ENCODE measurements at regions not wholly inside any gene's neighbourhood (a gene's known extent, or its start where the extent isn't known, plus 50 kb on each side); places are given as distances from the start of the nearest gene placed in this dataset.
"Not testable (repeated sequence)": the region's sequence is repeated elsewhere in the genome, so short reads cannot be mapped to it uniquely, and the experiment has no call there.

DNA sequence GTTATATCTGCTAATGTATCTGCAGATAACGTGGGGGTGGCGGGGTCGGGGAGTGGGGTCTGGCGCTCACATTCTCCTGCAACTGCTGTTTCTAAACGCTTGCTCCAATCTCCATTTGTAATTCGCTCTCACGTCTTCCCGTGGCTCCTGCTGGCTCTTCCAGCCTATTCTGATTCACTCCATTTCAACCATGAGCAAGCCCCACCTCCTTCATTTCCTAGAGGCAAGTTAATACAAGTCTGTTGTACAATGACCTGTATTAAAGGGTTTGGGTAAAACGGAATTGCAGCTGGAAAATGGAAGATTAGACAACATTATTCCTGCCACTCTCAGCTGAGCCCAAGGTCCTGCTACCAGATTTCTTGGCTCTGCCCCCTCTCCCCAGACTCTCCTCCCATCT is 132.3 kb downstream of the CSNK2A3 start:
- no peak for DNase-seq (ENCODE audit: low read depth)

DNA sequence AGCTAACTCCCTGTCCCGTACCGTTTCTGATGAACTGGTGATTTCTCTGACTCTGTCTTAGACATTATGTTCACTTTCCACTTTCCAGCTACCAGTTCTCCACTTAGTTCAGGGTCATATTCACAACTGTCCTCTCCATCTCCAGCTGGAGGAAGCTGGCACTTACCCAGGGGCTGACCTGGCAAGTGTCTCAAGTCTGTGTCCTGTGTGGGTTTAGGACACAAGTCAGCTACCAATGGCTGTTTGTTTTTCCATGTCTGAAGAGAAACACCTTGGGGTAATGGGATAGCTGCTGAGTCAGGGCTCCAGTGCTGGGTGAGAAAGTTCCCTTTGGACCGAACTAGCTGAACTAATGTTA is 134.4 kb downstream of the CSNK2A3 start:
- DNase-seq (ENCODE audit: low read depth) = no peak

DNA sequence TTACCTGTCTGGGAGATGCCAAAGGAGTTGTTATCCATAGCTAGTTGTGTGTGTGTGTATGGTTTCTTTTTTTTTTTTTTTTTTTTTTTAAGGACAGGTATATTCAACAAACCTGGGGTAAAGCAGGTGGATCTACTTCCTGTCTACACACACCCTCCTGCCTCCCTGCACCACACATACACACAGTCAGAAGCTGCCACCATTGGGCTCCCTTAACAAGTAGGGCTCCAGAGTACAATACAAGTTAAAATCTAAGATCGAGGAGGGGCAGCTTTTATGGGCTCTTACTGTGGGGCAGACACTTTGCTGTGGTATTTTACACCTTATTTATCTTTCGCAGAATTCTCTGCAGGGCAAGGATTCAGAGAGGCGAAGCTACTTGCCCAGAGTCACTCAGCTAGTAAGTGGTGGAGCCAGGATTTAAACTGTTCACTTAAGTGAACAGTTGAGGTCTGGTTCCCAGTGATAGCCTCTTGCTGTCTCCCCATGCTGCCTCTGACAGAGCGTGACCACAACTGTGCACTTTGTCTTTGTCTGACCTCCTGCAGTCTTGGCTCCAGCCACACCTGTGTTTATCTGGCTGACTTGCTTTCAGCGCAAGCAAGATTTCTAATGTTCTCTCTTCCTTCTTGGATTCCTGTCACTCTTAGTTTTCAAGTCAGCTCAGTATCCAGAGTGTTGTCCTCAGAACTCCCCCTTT is 135.0 kb downstream of the CSNK2A3 start:
- no peak for DNase-seq (ENCODE audit: low read depth)

DNA sequence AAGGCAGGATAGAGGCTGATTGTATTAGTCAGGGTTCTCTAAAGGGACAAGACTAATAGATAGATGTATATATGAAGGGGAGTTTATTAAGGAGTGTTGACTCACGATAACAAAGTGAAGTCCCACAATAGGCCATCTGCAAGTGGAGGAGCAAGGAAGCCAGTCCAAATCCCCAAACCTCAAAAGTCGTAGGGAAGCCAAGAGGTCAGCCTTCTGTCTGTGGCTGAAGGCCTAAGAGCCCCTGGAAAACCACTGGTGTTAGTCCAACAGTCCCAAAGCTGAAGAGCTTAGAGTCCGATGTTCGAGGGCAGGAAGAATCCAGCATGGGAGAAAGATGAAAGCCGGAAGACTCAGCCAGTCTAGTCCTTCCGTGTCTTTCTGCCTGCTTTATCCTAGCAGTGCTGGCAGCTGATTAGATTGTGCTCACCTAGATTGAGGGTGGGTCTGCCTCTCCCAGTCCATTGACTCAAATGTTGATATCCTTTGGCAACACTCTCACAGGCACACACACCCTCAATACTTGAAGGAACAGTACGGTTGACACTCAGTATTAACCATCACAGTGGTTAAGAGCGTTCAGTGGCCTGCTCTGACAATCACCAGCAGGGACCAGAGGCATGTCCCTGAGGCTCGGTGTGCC is 135.6 kb downstream of the CSNK2A3 start:
- DNase-seq (ENCODE audit: low read depth) = no peak

DNA sequence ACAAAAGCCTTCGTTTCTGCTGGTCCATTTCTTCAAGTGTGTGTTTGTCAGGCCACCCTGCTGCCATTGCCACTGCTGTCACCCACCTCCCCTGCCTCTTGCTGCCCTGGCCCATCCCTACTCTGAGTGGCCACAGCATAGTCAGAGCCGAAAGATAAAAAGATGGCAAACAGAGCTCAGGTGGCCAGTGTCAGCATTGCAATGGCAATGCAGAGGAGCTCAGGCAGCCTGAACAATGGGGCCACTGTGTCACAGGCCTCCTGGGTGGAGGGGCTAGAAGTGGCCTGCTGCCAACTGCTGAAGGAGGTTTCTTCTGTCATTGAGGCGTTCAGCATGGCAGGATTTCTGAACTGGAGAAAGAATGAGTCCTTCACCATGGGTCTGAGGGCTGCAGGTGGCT is 137.1 kb downstream of the CSNK2A3 start:
- DNase-seq (ENCODE audit: low read depth) = no peak

DNA sequence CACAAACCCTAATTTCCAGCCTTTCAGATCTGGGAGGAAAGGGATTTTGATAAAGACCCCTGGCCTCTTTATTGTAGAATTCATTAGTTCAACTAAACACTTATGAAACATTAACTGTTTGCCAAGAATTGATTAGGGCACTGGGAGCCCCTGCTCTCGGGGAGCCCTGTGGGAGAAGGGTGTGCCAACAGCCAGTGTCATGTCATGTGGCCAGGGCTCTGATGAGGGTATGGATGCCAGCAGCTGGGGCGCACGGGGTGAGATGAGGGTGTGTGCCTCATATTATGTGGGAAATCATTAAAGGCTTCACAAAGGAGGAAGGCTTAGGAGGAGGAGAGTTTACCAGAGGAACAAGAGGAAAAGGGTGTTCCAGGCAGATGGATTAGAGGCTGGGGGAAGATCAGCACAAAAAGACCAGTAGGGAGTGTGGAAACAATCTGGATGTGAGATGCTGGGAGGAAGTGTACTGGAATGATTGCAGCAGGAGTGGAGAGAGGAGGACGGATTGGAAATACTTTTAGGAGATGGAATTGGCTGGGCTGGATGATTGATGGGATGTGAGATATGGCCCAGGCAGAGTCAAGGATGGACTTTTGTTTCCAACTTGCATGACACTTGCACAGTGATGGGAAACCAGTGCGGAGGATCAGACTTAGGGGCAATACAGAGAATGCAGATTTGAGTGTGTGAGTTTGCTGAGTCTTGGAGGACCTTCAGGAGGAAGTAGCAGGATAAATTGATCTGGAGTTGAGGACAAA is 137.8 kb downstream of the CSNK2A3 start:
- DNase-seq (ENCODE audit: low read depth) = no peak

DNA sequence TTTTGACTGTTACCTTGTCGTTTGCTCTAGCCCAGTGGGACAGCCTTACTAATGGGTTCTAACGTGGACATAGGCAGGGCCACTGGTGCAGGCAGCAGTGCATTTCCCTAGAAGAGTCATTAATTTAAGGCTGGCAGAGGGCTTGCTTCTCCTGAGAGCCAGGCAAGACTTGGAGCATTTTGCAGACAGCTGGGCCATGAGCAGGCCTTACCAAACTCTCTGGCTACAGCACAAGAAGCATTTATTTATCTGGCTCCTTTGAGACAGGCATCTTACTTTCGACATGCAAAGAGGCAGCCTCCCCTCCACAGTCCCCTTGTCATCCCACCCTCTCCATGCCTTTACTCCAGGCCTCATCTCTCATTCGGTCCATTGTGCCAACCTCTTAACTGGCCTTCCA is 139.9 kb downstream of the CSNK2A3 start:
- no peak for DNase-seq (ENCODE audit: low read depth)

DNA sequence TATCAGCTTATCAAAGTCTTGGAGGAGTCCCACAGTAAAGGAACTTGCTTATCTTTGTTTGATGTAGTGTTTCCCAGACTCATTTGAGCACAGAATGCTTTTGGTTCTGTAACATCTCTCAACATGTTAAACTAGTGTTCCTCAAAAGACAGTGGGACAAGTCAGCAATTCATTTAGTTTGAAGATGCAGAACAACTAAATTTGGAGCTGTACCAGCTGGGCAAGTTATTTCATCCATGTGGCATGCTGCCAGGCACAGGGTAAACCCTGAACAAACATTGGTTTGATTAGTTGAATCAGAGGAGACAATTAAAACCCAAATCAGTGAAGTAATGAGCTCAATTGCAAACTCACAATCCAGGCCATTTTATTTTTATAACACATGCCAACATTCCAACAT is 141.2 kb downstream of the CSNK2A3 start:
- DNase-seq (ENCODE audit: low read depth) = no peak

DNA sequence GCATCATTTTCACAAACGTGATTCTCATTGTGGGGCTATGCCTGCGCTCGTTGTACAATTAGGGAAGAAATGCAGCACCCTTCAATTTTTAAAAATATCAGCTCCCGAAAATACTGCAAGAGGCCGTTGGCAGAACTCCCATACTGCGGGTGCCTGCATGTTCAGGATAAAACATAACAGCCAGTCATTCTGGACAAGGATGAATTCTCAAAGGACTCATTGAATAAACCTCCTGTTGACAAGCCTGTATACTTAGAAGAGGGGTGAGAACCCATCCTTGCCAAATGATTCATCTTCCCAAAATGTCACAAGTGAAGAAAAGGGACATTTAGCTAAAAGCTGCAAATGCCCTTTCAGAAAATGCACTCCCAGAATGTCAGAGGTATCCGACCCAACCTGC is 141.9 kb downstream of the CSNK2A3 start:
- no peak for DNase-seq (ENCODE audit: low read depth)

DNA sequence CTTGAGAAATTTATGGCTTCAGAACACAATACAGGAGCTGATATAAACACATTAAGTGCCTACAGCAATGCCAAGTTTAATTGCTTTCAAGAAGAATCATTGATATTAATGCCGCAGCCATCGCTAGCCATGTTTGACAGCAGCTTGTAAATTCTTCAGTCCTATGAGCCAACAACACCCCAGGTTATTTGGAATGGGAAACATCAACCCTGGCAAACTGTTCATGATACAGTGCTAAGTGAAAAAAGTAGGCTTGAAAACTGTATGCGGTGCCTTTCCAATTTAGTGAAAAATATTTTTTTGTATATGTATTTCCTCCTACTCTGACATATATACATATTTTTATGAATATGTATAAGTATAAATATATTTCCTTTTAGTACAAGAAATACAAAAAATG is 142.6 kb downstream of the CSNK2A3 start:
- DNase-seq (ENCODE audit: low read depth) = no peak

DNA sequence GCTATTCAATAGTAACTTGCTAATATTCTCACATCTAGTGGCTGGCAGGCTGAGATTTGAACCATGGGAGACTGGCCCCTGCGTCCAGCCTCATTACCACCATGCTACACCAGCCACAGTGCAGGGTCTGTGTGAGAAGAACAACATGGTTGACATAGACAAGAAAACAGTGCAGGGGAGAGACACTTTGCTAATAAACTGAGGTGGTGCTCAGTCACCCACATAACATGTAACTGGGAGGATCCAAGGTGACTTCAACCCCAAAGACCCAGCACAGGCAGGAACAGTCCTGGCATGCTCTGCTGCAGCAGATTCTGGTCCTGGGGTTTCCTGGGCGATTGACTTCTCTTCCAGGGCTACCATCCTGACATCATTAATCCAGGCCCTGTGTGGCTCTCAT is 143.1 kb downstream of the CSNK2A3 start:
- DNase-seq (ENCODE audit: low read depth) = no peak

DNA sequence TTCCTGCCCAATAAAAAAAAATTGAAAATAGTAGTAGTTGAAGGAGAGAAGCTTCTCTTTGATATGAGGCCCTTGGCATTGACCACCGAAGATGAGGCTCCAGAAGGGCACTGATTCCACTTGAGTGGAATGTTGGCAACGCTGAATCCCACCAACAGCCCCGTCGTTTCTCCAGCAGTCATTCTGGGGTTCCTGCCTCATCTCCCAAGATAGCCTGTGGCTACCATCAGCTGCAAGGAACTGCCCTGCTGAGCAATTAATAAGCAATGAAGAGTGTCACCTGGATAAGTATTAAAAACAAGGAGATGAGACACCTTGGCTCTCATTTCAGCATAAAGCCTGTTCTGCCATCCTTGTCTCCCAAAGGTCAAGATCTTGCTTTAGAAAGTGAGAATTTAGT is 144.1 kb downstream of the CSNK2A3 start:
- DNase-seq (ENCODE audit: low read depth) = no peak

DNA sequence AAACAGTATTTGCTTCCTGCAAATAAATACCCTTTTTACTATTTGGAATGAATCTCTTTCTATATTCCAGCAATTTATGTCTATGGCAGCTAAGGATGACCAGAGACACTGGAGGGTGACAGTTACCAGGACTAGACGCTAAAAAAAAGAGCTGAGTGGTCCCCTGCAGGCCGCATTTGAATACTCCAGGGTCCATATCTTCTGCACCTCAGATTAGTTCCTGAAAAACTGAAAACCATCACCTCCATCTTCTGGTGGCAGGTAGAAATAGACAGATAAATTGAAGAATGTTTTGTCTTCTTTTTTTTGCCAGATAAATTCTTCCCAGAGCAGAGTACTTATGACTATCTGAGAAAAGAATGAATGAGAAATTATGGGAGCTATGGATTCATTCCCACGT is 145.6 kb downstream of the CSNK2A3 start:
- DNase-seq (ENCODE audit: low read depth) = no peak

DNA sequence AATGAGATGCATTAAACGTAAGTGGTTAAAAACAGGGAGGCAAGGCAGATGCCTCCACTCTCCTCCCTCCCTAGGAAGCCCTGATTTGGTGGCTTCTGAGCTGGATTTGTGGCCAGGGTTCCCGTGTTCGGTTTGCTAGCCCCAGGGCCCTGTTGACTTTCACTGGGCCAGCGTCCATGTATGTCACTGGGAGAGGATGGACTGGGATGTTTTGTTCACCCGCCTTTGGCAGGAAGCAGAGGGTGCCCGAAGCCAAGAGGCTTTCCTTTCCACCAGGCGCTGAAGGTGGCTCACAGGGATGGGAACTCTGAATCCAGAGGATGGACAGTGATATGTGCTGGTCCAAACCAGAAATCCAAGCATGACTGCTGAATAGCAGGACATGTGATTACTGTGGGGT is 146.6 kb downstream of the CSNK2A3 start:
- DNase-seq (ENCODE audit: low read depth) = no peak

DNA sequence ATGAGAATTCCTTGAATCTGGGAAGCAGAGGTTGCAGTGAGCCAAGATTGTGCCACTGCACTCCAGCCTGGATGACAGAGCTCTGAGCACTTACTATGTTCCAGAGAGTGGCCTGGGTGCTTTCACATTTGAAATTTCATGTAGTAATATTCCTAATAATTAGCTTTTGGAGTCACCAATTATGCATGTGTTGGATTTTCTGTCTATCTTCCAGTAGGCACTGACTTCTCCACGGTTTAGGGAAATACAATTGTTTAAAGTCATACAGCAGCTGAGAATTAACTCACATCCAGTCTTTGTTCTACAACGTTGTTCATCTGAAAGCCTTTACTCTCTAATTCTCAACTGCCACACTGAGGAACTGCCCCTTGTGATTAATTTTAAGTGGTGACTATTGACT is 150.2 kb downstream of the CSNK2A3 start:
- no peak for DNase-seq (ENCODE audit: low read depth)

DNA sequence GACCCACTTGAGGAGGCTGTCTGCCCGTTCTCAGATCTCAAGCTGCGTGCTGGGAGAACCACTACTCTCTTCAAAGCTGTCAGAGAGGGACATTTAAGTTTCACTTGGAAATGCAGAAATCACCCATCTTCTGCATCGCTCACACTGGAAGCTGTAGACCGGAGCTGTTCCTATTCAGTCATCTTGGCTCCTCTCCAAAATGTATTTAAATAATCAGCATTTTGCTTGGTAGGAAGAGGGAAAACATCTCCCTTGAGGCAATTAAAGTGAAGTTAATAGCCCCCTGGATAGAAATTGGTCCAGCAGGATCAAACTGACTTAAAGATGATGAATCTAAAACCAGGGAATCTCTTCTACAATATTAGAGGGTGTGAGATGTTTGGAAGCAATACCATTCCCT is 151.7 kb downstream of the CSNK2A3 start:
- not testable (repeated sequence) for DNase-seq (ENCODE audit: low read depth)

DNA sequence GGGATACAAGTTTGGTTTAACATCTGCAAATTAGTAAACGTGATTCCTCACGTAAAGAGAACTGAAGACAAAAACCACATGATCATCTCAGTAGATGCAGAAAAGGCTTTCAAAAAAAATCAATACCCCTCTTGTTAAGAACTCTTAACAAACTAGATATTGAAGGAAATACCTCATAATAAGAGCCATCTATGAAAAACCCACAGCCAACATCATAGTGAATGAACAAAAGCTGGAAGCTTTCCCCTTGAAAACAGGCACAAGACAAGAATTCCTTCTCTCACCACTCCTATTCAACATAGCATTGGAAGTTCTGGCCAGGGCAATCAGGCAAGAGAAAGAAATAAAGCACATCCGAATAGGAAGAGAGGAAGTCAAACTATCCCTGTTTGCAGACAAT is 160.5 kb downstream of the CSNK2A3 start:
- DNase-seq (ENCODE audit: low read depth) = no peak

DNA sequence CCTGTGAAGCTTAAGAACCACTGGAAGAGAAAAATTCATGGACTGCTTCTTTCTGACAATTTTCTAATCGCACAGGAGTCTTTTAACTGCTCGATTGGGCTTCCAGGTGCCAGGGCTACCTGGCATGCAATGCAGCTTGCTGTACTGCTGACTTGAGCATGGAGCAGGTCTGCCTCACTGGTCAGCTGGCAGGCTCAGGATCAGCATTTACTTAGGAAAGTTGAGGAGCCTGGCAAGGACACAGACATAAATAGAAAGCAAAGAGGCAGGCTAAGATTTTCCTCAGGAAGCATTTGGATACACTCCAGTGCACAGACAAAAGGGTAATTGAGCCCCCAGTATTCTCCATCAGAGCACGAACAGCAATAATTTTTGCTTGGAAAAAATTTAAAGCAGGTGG is 163.5 kb downstream of the CSNK2A3 start:
- DNase-seq (ENCODE audit: low read depth) = no peak

DNA sequence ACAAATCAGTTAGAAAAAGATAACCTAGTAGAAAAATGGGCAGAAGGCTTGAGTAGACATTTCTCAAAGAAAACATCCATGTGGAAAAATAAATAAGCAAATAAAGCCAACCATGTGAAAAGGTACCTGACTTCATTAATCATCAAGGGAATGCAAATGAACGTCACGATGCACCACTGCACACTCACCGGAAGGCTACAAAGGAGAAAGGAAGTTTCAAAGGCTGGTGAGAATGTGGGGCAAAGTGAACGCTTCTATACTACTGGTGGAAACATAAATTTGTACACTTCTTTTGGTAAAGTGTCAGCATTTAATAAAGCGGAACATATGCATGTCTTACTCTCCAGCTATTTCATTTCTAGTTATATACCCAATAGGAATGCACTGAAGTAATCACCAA is 166.8 kb downstream of the CSNK2A3 start:
- DNase-seq (ENCODE audit: low read depth) = no peak

DNA sequence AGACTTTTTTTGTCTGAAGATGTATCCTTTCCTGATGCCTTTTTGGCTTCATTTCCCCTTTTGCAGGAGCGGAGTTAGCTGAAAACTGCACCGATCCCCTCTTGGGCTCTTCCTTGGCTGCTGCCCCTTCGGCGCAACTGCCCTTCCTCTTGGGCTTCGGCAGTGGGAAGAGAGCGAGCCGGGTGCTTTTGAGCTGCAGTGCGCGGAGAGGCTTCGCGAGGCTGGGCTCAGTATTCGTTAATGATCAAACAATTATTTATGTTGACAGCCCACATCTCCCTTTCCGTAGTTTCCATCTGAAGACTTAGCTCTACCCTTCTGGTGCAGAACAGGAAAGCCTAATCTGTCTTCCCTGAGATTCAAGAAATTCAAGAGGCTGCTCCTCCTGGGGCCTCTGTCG is 170.8 kb downstream of the CSNK2A3 start:
- DNase-seq (ENCODE audit: low read depth) = no peak

DNA sequence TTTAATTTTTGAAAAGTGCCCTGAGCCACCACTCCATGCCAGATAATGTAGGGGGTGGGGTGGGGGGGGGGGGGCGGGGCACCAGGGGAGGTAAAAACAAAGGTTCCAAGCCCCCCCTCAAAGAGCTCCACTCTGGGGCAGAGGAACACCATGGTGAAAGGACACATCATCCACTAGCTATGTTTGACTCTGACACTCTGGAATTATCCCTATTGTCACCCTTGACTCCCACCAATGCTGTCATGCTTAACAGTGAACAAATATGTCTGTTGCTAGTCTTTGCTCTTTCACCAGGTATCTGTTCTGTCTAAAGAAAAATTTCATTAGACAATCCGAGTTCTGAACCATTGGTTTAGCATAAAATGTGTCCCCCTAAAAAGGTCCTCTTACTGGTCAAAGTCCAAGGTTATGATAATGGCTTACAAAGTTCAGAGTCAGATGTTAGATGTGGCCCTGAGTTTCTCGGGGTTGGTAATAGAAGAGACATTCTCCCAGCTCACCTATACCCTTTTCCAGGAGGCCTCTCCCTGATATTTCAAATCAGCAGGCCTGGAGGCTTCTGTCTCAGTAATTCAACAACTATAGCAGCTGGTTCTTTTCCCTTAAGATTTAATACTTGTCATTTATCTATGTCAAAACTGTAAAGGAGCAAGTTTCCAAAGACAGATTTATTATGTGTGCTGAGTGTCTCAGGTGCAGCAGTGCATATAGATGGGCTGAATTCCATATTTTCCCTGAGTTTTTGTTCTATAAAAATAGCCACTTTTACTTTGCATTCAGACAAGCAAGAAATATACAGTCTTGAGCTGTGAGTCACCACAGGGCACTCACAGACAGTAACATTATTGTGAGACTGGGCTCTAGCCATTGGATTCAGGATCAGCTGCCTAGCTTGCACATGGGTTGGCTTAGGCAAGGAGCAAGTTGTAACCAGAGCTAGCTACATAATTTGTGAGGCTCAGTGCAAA is 174.1 kb downstream of the CSNK2A3 start:
- DNase-seq (ENCODE audit: low read depth) = peak; percentile 67

DNA sequence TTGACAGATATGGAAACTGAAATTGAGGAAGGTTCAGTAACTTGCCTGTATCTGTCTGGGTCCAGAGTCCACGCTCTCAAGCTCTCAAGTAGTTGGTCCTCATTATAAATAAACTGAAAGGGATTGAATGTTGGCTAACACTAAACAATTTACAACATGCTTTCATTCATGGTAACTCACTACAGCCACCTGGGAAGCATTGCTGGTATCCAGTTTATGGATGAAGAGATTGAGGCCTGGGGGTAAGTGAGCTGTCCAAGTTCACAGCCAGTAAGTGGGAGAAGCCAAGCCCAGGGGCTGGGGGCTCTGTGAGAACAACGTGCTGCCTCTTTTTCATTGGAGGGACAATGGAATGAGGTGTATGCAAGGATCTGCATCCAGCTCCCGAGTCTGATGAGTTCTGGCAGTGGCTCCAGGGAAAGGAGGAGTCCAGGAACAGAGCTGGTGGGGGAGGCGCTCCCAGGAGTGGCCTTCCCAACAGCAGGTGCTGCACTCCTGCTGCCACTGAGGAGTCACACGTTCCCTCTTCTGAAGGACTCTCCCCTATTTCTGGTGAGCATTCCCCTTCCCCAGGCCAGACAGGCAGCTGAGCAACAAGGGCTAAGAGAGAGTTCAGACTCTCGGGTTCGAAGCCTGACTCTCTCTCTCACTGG is 175.8 kb downstream of the CSNK2A3 start:
- no peak for DNase-seq (ENCODE audit: low read depth)
